Osteocyte (in vitro differentiated cells): ENCODE measurements at regions not wholly inside any gene's neighbourhood (a gene's known extent, or its start where the extent isn't known, plus 50 kb on each side); places are given as distances from the start of the nearest gene placed in this dataset.

Experiments
- DNase-seq: peaks from one replicate; pipeline ENCODE4 v3.0.0; 2021; ENCODE audit warnings: mixed read lengths; ENCODE audit not compliant: unreplicated experiment; ENCODE audit errors: extremely low spot score
- H3K27ac Mint-ChIP-seq: one replicate; pipeline ENCODE4 v1.8.0; 2021; ENCODE audit warnings: mild to moderate bottlenecking, mixed read lengths; ENCODE audit not compliant: unreplicated experiment
- H3K27me3 Mint-ChIP-seq: one replicate; pipeline ENCODE4 v1.8.0; 2021; ENCODE audit warnings: mixed read lengths; ENCODE audit not compliant: unreplicated experiment
- H3K36me3 Mint-ChIP-seq: one replicate; pipeline ENCODE4 v1.8.0; 2021; ENCODE audit warnings: mixed read lengths; ENCODE audit not compliant: unreplicated experiment
- H3K4me1 Mint-ChIP-seq: one replicate; pipeline ENCODE4 v1.8.0; 2021; ENCODE audit warnings: mixed read lengths; ENCODE audit not compliant: unreplicated experiment
- H3K4me3 Mint-ChIP-seq: one replicate; pipeline ENCODE4 v1.8.0; 2021; ENCODE audit warnings: mild to moderate bottlenecking, moderate library complexity, mixed read lengths; ENCODE audit not compliant: unreplicated experiment
- H3K9me3 Mint-ChIP-seq: one replicate; pipeline ENCODE4 v1.8.0; 2021; ENCODE audit warnings: mixed read lengths; ENCODE audit not compliant: unreplicated experiment
- TF ChIP-seq, protein P1 (sequence below): fragments of 200-600 bp; sonication (generic); IDR thresholded peaks from 2 replicates; pipeline ENCODE4 v1.5.0; 2021; ENCODE audit warnings: antibody characterized with exemption, mild to moderate bottlenecking, moderate library complexity

DNA sequence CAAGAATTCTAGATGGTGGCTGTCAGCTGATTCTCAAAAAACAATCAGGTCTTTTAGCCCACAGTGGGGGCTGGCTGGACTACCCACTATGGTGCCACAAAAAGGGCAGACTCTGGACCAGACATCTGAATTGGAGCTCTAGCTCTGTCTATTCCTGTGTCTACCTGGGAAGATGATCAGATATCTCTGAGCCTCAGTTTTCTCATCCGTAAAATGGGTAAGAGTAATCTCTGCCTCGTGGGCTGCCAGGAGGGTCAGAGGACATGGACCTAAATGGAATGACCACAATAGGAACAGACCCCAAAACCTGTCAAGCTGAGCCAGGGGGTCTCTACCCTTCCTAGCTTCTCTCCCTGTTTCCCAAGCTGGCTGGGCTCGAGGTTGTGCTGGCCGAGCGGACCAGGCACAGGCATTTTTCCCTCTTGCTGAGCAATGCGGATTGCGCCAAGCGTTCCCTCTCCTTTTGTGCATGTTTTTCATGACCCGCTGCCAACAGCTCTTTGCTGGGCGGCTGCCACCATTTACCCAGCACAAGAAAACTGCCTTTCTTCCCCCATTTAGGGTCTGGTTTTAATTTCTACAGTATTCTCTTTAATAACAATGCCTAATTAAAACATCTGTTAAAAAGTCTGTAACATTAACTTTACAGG, 74.7 kb upstream of the MAFB start:
- H3K36me3 Mint-ChIP-seq = no peaks in the 10 kb centered on the region
- no peak overlapping the region for H3K4me3 Mint-ChIP-seq
- peaks cover 7% of the 10 kb centered on the region for H3K27me3 Mint-ChIP-seq
- H3K27ac Mint-ChIP-seq = no peak overlapping the region
- H3K9me3 Mint-ChIP-seq = no peaks in the 10 kb centered on the region
- H3K4me1 Mint-ChIP-seq = no peaks in the 10 kb centered on the region
- TF ChIP-seq, protein P1, sequence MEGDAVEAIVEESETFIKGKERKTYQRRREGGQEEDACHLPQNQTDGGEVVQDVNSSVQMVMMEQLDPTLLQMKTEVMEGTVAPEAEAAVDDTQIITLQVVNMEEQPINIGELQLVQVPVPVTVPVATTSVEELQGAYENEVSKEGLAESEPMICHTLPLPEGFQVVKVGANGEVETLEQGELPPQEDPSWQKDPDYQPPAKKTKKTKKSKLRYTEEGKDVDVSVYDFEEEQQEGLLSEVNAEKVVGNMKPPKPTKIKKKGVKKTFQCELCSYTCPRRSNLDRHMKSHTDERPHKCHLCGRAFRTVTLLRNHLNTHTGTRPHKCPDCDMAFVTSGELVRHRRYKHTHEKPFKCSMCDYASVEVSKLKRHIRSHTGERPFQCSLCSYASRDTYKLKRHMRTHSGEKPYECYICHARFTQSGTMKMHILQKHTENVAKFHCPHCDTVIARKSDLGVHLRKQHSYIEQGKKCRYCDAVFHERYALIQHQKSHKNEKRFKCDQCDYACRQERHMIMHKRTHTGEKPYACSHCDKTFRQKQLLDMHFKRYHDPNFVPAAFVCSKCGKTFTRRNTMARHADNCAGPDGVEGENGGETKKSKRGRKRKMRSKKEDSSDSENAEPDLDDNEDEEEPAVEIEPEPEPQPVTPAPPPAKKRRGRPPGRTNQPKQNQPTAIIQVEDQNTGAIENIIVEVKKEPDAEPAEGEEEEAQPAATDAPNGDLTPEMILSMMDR = no peak
- no peak for DNase-seq

DNA sequence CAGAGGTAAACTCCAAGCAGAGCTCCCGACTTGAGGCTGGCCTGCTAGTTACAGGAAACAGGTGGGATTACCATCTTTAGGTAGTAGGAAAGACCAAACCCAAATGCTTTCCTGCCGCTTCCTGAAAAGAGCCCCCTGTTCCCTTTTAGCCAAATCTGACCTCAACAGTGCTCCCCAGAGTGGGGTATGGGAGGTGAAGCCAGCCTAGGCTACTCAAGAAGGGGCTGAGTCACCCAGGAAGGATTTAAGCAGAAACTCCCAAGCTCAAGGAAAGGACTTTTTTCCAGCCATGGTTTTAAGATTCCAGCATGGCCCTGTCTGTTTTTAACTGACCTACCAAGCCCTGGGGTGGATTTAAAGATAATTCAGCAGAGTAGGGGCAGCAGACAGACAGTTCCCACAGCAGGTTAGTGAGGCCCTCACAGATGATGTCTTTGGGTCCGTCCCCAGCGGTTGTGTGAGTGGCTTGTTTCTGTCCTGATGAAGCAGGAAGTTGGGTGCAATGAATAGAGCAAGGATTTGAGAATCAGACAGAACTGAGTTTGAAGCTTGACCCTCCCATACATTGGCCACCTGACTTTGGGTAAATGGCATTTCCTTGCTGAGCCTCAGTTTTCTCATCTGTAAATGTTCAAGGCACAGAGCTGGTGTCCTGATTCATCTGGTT, 76.9 kb upstream of the MAFB start:
- Mint-ChIP-seq H3K9me3 (no peaks in the 10 kb centered on the region), H3K27me3 (peaks cover 4% of the 10 kb centered on the region), H3K4me3 (no peak overlapping the region), H3K36me3 (no peaks in the 10 kb centered on the region), H3K4me1 (no peaks in the 10 kb centered on the region), H3K27ac (no peak overlapping the region)
- DNase-seq = no peak
- TF ChIP-seq, protein P1 = no peak

DNA sequence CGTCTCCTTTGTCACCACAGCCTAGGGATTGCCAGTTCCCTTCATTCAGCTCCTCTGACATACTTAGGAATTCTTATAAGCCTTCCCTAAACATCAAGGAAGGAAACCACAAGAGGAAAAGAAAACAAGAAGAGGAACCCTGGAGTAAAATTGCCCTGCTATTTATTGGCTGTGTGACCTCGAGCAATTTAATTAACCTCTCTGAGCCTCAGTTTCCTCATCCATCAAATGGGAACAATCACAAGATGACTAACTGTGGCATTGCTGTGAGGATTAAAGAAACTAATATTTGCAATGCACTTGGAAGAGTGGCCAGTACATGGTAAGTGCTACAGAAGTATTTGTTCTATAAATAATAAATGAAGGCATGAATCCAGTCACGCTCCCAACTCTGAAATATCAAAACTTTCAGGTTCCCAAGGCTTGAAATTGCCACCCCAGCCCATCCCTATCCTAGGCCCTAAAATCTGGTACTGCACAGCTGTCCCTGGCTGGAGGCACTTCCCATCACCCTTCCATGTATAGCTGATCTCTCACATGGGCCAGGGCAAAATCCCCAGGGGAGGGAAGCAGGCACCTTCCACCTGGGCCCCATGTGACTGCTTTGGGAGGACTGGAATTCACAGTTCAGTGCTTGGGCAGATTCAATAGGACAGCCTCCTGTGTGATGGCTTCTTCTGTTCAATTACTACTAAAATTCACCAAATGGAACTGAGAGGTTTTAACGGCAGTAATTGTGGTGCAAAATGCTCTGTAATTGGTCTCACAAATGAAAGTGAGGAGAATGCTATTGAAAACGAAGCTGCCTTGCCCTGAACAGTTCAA, 78.0 kb upstream of the MAFB start:
- Mint-ChIP-seq H3K4me1 (no peaks in the 10 kb centered on the region), H3K36me3 (no peaks in the 10 kb centered on the region), H3K4me3 (no peak overlapping the region), H3K27me3 (peaks cover 5% of the 10 kb centered on the region), H3K27ac (no peak overlapping the region), H3K9me3 (no peaks in the 10 kb centered on the region)
- DNase-seq = no peak
- TF ChIP-seq, protein P1 = no peak

DNA sequence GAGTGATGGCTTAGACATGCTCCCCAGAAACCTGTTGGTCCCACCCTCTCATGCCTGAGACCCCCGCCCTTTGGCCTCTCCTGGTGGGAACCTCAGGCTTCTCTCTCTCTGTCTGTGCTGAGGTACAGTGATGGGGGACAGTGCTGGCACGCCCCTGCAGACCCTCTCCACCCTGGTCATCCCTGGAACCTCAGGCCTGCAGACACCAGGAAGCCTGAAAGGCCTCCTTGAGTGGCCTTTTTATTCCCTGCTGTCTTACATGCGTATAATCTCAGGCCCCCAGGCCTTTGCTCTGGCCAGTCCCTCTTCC, 78.5 kb upstream of the MAFB start:
- TF ChIP-seq, protein P1 = no peak
- no peak for DNase-seq
- Mint-ChIP-seq H3K36me3 (no peaks in the 10 kb centered on the region), H3K9me3 (no peaks in the 10 kb centered on the region), H3K27ac (no peak overlapping the region), H3K4me1 (no peaks in the 10 kb centered on the region), H3K27me3 (peaks cover 6% of the 10 kb centered on the region), H3K4me3 (no peak overlapping the region)

DNA sequence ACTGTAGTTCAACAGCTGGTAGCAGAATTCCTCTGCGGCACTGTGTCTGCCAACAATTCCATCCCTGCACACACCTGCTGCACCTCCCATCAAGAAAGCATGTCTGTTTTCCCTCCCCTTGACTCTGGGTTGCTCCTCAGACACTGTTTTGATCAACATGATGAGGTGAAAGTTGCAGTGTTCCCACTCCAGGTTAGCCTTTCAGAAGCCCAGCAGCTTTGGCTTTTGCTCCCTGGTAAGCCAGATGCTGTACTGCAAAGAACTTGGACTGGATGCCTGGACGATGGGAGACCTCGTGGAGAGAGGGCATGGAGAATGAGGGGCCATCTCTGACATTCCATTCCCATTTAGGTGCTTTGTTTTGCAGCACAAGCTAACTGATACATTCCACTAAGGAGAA, 79.1 kb upstream of the MAFB start:
- no peaks in the 10 kb centered on the region for H3K9me3 Mint-ChIP-seq
- TF ChIP-seq, protein P1 = no peak
- no peaks in the 10 kb centered on the region for H3K4me1 Mint-ChIP-seq
- no peak overlapping the region for H3K4me3 Mint-ChIP-seq
- DNase-seq = no peak
- H3K27me3 Mint-ChIP-seq = peaks cover 6% of the 10 kb centered on the region
- no peak overlapping the region for H3K27ac Mint-ChIP-seq
- no peaks in the 10 kb centered on the region for H3K36me3 Mint-ChIP-seq
